Trophoblast cell (in vitro differentiated cells and primary cell): ENCODE measurements at regions not wholly inside any gene's neighbourhood (a gene's known extent, or its start where the extent isn't known, plus 50 kb on each side); places are given as distances from the start of the nearest gene placed in this dataset.

Source experiments
- DNase-seq, 2 donors: peaks; one replicate each; pipeline ENCODE4 v3.0.0-alpha.2; 2016
- H2AFZ ChIP-seq: 2 replicates; pipeline ENCODE4 v1.6.1; 2013; ENCODE audit warnings: low read length, moderate library complexity, mild to moderate bottlenecking; ENCODE audit not compliant: insufficient read depth, poor library complexity
- H2AK5ac ChIP-seq: 2 replicates; pipeline ENCODE4 v1.6.1; 2013; ENCODE audit warnings: mild to moderate bottlenecking, low read length
- H2BK120ac ChIP-seq: 2 replicates; pipeline ENCODE4 v1.6.1; 2013; ENCODE audit warnings: low read length, mild to moderate bottlenecking, moderate library complexity; ENCODE audit not compliant: insufficient read depth, poor library complexity
- H2BK12ac ChIP-seq: 2 replicates; pipeline ENCODE4 v1.6.1; 2013; ENCODE audit warnings: mild to moderate bottlenecking, low read length, moderate library complexity
- H2BK5ac ChIP-seq: 2 replicates; pipeline ENCODE4 v1.6.1; 2013; ENCODE audit warnings: low read length, low read depth, moderate library complexity, mild to moderate bottlenecking; ENCODE audit not compliant: poor library complexity
- H3K14ac ChIP-seq: 2 replicates; pipeline ENCODE4 v1.6.1; 2013; ENCODE audit warnings: mild to moderate bottlenecking, low read length
- H3K18ac ChIP-seq: 2 replicates; pipeline ENCODE4 v1.6.1; 2013; ENCODE audit warnings: mild to moderate bottlenecking, low read length
- H3K23ac ChIP-seq: 2 replicates; pipeline ENCODE4 v1.6.1; 2013; ENCODE audit warnings: low read length
- H3K27ac ChIP-seq: 2 replicates; pipeline ENCODE4 v1.5.1; 2013; ENCODE audit warnings: low read depth, mild to moderate bottlenecking, inconsistent platforms, low read length, moderate library complexity
- H3K27me3 ChIP-seq: 2 replicates; pipeline ENCODE4 v1.6.1; 2013; ENCODE audit warnings: inconsistent platforms, mild to moderate bottlenecking, low read length, moderate library complexity; ENCODE audit not compliant: insufficient read depth
- H3K36me3 ChIP-seq, 2 experiments: 1 replicate in 1 of 2; 2 replicates in 1 of 2; pipeline ENCODE4 v1.6.1; 2013; ENCODE audit warnings: low read length in 2 of 2, mild to moderate bottlenecking in 2 of 2, moderate library complexity in 1 of 2; ENCODE audit not compliant: insufficient read depth in 2 of 2, control insufficient read depth in 1 of 2
- H3K4ac ChIP-seq: 2 replicates; pipeline ENCODE4 v1.6.1; 2013; ENCODE audit warnings: low read depth, mild to moderate bottlenecking, low read length, moderate library complexity
- H3K4me1 ChIP-seq, 2 experiments: 1 replicate in 1 of 2; 2 replicates in 1 of 2; pipeline ENCODE4 v1.6.1; 2013; ENCODE audit warnings: low read length in 2 of 2, mild to moderate bottlenecking in 2 of 2, moderate library complexity in 1 of 2; ENCODE audit not compliant: insufficient read depth in 2 of 2, control insufficient read depth in 1 of 2
- H3K4me2 ChIP-seq: 2 replicates; pipeline ENCODE4 v1.6.1; 2013; ENCODE audit warnings: inconsistent platforms, mild to moderate bottlenecking, low read length, moderate library complexity
- H3K4me3 ChIP-seq: 2 replicates; pipeline ENCODE4 v1.5.1; 2013; ENCODE audit warnings: mild to moderate bottlenecking, low read depth, low read length, inconsistent platforms
- H3K79me1 ChIP-seq: one replicate; pipeline ENCODE4 v1.6.1; 2013; ENCODE audit warnings: low read length
- H3K79me2 ChIP-seq: 2 replicates; pipeline ENCODE4 v1.6.1; 2013; ENCODE audit warnings: low read length, mild to moderate bottlenecking; ENCODE audit not compliant: control insufficient read depth, insufficient read depth, poor library complexity
- H3K9ac ChIP-seq: 2 replicates; pipeline ENCODE4 v1.6.1; 2013; ENCODE audit warnings: mild to moderate bottlenecking, low read length
- H3K9me3 ChIP-seq: 2 replicates; pipeline ENCODE4 v1.6.1; 2013; ENCODE audit warnings: low read depth, mild to moderate bottlenecking, control low read depth, inconsistent platforms, low read length; ENCODE audit not compliant: insufficient read depth
- H4K12ac ChIP-seq: 2 replicates; pipeline ENCODE4 v1.6.1; 2013; ENCODE audit warnings: low read depth, mild to moderate bottlenecking, low read length, moderate library complexity
- H4K8ac ChIP-seq: 2 replicates; pipeline ENCODE4 v1.6.1; 2013; ENCODE audit warnings: low read depth, mild to moderate bottlenecking, low read length, moderate library complexity
- H4K91ac ChIP-seq: one replicate; pipeline ENCODE4 v1.6.1; 2013; ENCODE audit warnings: low read depth, mild to moderate bottlenecking, low read length, moderate library complexity
- WGBS: extraction: QIAGEN DNeasy Blood & Tissue Kit; methylation state at CpG from one replicate; pipeline ENCODE4 v1.1.7; 2013; ENCODE audit warnings: missing lambda C conversion rate; ENCODE audit not compliant: insufficient read length, insufficient coverage; ENCODE audit errors: extremely low coverage; 5-methylcytosine and 5-hydroxymethylcytosine counted together

DNA sequence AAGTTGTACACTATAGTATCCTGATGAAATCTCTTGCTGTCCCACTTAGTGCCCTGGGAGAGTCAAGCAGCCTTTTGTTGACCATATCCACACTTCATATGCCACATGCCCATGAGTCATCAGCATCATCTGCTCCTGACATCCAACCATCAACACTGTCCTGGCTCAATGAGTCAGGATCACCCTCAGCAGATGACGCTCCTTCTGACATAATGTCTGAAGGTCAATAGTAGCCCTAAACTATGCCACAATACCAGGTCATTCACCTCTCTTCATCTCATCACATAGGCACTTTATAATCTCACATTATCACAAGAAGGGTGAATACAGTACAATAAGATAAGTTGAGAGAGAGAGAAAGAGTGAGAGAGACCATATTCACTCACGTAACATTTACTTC is 369.0 kb upstream of the FAR2 start:
- no peak overlapping the region for H3K14ac ChIP-seq
- H3K9ac ChIP-seq: no peak overlapping the region
- H3K36me3 ChIP-seq: no peaks in the 10 kb centered on the region
- H3K23ac ChIP-seq: no peak overlapping the region
- no peak overlapping the region for H3K4me2 ChIP-seq
- no peak overlapping the region for H2AK5ac ChIP-seq
- H2AFZ ChIP-seq: no peak overlapping the region
- no peak overlapping the region for H3K27ac ChIP-seq
- H3K27me3 ChIP-seq: no peaks in the 10 kb centered on the region
- no peaks in the 10 kb centered on the region for H3K79me1 ChIP-seq
- no CpG with 5 or more reads among the region's 2 CpGs for WGBS
- no peak overlapping the region for H3K4me3 ChIP-seq
- no peaks in the 10 kb centered on the region for H3K9me3 ChIP-seq
- H3K18ac ChIP-seq: no peak overlapping the region
- no peak overlapping the region for H2BK120ac ChIP-seq
- no peak overlapping the region for H4K91ac ChIP-seq
- H3K79me2 ChIP-seq: no peaks in the 10 kb centered on the region
- no peak overlapping the region for H4K12ac ChIP-seq
- DNase-seq: peak; percentile 30 to 41
- H3K4ac ChIP-seq: no peak overlapping the region
- no peak overlapping the region for H4K8ac ChIP-seq
- no peak overlapping the region for H2BK12ac ChIP-seq
- no peak overlapping the region for H2BK5ac ChIP-seq
- no peaks in the 10 kb centered on the region for H3K4me1 ChIP-seq

DNA sequence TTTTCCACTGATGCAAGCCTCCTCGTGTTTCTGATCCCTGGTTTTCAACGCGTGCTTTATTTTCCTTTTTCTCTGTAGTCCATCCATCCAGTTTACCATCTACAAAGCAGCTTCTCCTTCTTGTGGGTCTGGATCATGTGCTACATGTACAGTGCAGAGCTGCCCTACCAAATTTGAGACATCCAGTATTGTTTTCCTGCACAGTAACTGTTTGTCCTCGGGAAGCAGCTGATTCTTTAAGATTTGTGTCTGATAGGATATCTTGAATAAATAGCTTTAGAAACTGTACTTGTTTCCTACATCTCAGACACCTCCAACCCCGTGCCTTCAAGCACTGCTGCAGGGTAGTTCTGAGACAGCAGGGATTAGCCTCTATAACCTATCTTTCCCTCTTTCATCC is 368.1 kb upstream of the FAR2 start:
- H3K14ac ChIP-seq: no peak overlapping the region
- no peak overlapping the region for H3K4me3 ChIP-seq
- H2BK5ac ChIP-seq: no peak overlapping the region
- no peaks in the 10 kb centered on the region for H3K9me3 ChIP-seq
- no peak overlapping the region for H4K8ac ChIP-seq
- H3K36me3 ChIP-seq: no peaks in the 10 kb centered on the region
- H2BK12ac ChIP-seq: no peak overlapping the region
- H3K9ac ChIP-seq: no peak overlapping the region
- H3K27ac ChIP-seq: no peak overlapping the region
- no peaks in the 10 kb centered on the region for H3K79me2 ChIP-seq
- DNase-seq: no peak
- no peaks in the 10 kb centered on the region for H3K27me3 ChIP-seq
- no peak overlapping the region for H4K91ac ChIP-seq
- no peak overlapping the region for H3K18ac ChIP-seq
- no CpG with 5 or more reads among the region's 5 CpGs for WGBS
- H3K4me1 ChIP-seq: no peaks in the 10 kb centered on the region
- no peak overlapping the region for H3K23ac ChIP-seq
- H2AK5ac ChIP-seq: no peak overlapping the region
- H2BK120ac ChIP-seq: no peak overlapping the region
- H3K79me1 ChIP-seq: no peaks in the 10 kb centered on the region
- H4K12ac ChIP-seq: no peak overlapping the region
- no peak overlapping the region for H3K4ac ChIP-seq
- no peak overlapping the region for H3K4me2 ChIP-seq
- H2AFZ ChIP-seq: no peak overlapping the region

DNA sequence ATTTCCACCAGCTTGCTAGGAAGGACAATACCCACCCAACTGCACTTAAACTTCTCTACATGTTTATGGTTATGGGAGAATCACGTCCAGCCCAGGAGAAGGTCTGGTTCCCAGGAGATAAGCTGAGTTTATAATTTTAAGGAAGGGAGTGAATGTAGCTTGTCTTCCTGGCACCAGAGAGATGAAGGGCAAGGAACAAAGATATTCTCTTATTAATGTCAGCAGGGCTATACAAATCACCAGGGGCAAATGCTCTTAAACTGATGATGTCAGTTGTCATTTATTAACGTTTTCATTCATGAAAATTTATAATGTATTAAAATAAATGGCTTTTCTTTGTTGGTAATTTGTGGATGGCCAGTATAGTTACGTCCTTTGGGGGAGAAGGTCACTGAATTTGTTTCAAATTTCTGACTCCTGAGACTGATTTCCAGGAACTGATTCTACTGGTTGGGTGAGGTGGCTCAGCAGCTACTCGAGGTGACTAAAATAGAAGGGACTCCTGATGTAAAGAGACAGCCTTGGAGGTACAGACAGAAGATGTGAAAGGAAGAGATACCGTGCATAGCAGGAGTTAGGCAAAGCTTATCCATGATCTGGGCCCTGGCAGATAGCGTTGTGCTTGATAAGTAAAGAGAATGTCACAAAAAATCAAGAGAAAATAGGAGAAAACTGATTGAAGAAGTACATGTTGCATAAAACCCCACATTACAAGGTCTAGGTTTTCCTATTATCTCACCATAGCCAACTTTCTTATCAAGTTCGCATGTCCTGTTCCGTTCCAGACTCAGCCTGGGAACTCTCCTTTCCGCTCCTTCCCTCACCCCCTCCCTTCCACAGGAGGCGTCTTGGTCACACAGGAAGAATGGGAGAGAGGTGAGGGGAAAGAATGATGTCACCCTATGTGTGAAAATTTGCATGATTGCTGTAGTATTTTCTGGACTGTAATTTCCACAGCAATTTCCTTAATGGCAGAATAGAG is 367.1 kb upstream of the FAR2 start:
- Histone ChIP-seq H3K27me3 (no peaks in the 10 kb centered on the region), H3K18ac (no peak overlapping the region), H3K4me1 (no peaks in the 10 kb centered on the region), H3K4me2 (no peak overlapping the region), H3K14ac (no peak overlapping the region), H4K8ac (no peak overlapping the region), H3K9ac (no peak overlapping the region), H3K4me3 (no peak overlapping the region), H4K91ac (no peak overlapping the region), H2BK12ac (no peak overlapping the region), H3K79me1 (no peaks in the 10 kb centered on the region), H3K9me3 (no peaks in the 10 kb centered on the region), H3K23ac (no peak overlapping the region), H2BK5ac (no peak overlapping the region), H2BK120ac (no peak overlapping the region), H3K79me2 (no peaks in the 10 kb centered on the region), H2AK5ac (no peak overlapping the region), H3K36me3 (no peaks in the 10 kb centered on the region), H3K27ac (no peak overlapping the region), H4K12ac (no peak overlapping the region), H2AFZ (no peak overlapping the region), H3K4ac (no peak overlapping the region)
- DNase-seq: peak; percentile 31 to 69
- no CpG with 5 or more reads among the region's 10 CpGs for WGBS

GRCh38 chr12:28782812-28783211 is 366.3 kb upstream of the FAR2 start:
- no peak overlapping the region for H4K91ac ChIP-seq
- H2AK5ac ChIP-seq: no peak overlapping the region
- no peak overlapping the region for H3K18ac ChIP-seq
- no peaks in the 10 kb centered on the region for H3K9me3 ChIP-seq
- H2BK12ac ChIP-seq: no peak overlapping the region
- no peaks in the 10 kb centered on the region for H3K79me2 ChIP-seq
- DNase-seq: no peak
- no peak overlapping the region for H4K12ac ChIP-seq
- no peak overlapping the region for H3K4ac ChIP-seq
- H2BK120ac ChIP-seq: no peak overlapping the region
- no peak overlapping the region for H2BK5ac ChIP-seq
- no peak overlapping the region for H3K14ac ChIP-seq
- no peak overlapping the region for H4K8ac ChIP-seq
- H3K27ac ChIP-seq: no peak overlapping the region
- no peaks in the 10 kb centered on the region for H3K4me1 ChIP-seq
- H3K9ac ChIP-seq: no peak overlapping the region
- no peaks in the 10 kb centered on the region for H3K27me3 ChIP-seq
- no peak overlapping the region for H3K23ac ChIP-seq
- WGBS: no CpG with 5 or more reads among the region's 1 CpG
- no peak overlapping the region for H3K4me3 ChIP-seq
- no peaks in the 10 kb centered on the region for H3K79me1 ChIP-seq
- H3K4me2 ChIP-seq: no peak overlapping the region
- no peaks in the 10 kb centered on the region for H3K36me3 ChIP-seq
- H2AFZ ChIP-seq: no peak overlapping the region
